ENCODE measurements at regions not wholly inside any gene's neighbourhood (a gene's known extent, or its start where the extent isn't known, plus 50 kb on each side); places are given as distances from the start of the nearest gene placed in this dataset.

GRCh38 chr7:84549409-84549808, 354.8 kb upstream of the SEMA3A start:
- TF ChIP-seq EZH2 (IDR thresholded peaks at IDR 0.05; ENCODE audit: insufficient read depth, poor library complexity, severe bottlenecking) (no peak), EZH2phosphoT487 (IDR thresholded peaks at IDR 0.05; ENCODE audit: insufficient read depth, low read depth) (no peak)

Measured in GM23248 (cell line).